ENCODE measurements at regions not wholly inside any gene's neighbourhood (a gene's known extent, or its start where the extent isn't known, plus 50 kb on each side); places are given as distances from the start of the nearest gene placed in this dataset.

DNA sequence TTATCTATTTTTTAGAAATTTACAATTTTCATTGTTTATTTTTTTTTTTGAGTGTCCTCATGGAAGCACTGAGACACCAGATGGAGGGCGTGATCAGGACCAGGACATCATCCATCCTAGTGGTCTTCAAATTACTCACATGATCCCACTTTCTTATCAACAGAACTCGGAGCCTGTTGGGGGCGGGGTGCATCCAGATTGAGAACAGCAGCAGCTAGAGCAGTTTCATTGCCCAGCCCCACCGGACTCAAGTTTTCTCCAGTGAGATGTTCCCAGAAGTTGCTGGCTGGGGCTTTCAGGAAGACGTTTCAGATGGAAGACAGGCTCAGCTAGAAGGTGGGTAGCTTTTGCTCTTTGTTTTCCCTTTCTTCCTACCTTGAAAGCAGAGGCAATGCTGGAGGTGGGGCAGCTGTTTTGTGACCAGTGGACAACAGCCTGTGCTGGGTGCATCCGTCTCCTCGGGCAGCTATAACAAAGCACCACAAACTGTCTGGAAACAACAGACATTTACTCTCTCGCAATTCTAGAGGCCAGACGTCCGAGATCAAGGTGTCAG is 562.1 kb downstream of the TBC1D22A start:
- H4K20me1 ChIP-seq (ENCODE audit: insufficient read depth) = no peaks in the 10 kb centered on the region

More for the DNA sequence above, 562.1 kb downstream of the TBC1D22A start:
- Histone ChIP-seq H3K9me2 (ENCODE audit: insufficient read depth) (no peaks in the 10 kb centered on the region), H2AFZ (ENCODE audit: low read depth, low read length, poor library complexity, severe bottlenecking) (no peak overlapping the region), H3K27me3 (ENCODE audit: insufficient read depth, low read length) (no peaks in the 10 kb centered on the region), H3K9ac (ENCODE audit: low read length) (no peak overlapping the region), H3K4me2 (ENCODE audit: low read length) (no peak overlapping the region), H3K4me3 (replicated peaks in 1 of 2; ENCODE audit: low read depth in 1 of 2, low read length in 2 of 2) (no peak overlapping the region), H3K79me2 (ENCODE audit: insufficient read depth, low read length) (no peaks in the 10 kb centered on the region), H3K36me3 (ENCODE audit: control insufficient read depth in 1 of 2, insufficient read depth in 2 of 2, low read length in 2 of 2) (no peaks in the 10 kb centered on the region), H3K9me3 (ENCODE audit: control insufficient read depth in 1 of 2, insufficient read depth in 1 of 2, low read depth in 1 of 2, low read length in 2 of 2) (peaks cover 0 to 13% of the 10 kb centered on the region in 2 experiments; a peak in 1 of 4 replicates), H3K27ac (ENCODE audit: low read depth, low read length) (no peak overlapping the region), H3K4me1 (ENCODE audit: control insufficient read depth in 1 of 2, insufficient read depth in 2 of 2, low read length in 2 of 2) (peaks cover 16 to 28% of the 10 kb centered on the region in 2 experiments)
- CTCF ChIA-PET = no interaction called here
- POLR2A ChIA-PET = no interaction called here
- RAD21 ChIA-PET (ENCODE audit: low non-redundant PET in 1 of 2, low total read pairs in 2 of 2, uncharacterized antibody in 2 of 2, unreplicated experiment in 2 of 2) = no interaction called here
- ATAC-seq (no peak), DNase-seq (ENCODE audit: low read depth, low spot score) (no peak)
- no TSS peak for BruUV-seq (replicated peaks)
- TF ChIP-seq TCF7L2 (IDR thresholded peaks at IDR 0.05; ENCODE audit: borderline replicate concordance, extremely low read depth, insufficient read depth, insufficient read length) = no peak
- TF ChIP-seq RAD21 (IDR thresholded peaks at IDR 0.05; ENCODE audit: low read depth) = no peak
- TF ChIP-seq JUND (IDR thresholded peaks at IDR 0.05) = no peak
- no peak for TF ChIP-seq SP1 (IDR thresholded peaks at IDR 0.05; ENCODE audit: low read depth)
- no peak for TF ChIP-seq EZH2phosphoT487 (IDR thresholded peaks at IDR 0.05; ENCODE audit: borderline replicate concordance)
- TF ChIP-seq ELF1 (IDR thresholded peaks at IDR 0.05; ENCODE audit: borderline replicate concordance, low read depth) = no peak
- no peak for TF ChIP-seq SRF (IDR thresholded peaks at IDR 0.05; ENCODE audit: low read depth)
- no peak for TF ChIP-seq EGR1 (IDR thresholded peaks at IDR 0.05; ENCODE audit: low read depth)
- no peak for TF ChIP-seq YY1 (IDR thresholded peaks at IDR 0.05; ENCODE audit: extremely low read depth, insufficient replicate concordance, low read depth, low read length)
- TF ChIP-seq, protein P1, sequence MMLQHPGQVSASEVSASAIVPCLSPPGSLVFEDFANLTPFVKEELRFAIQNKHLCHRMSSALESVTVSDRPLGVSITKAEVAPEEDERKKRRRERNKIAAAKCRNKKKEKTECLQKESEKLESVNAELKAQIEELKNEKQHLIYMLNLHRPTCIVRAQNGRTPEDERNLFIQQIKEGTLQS (IDR thresholded peaks at IDR 0.05) = no peak
- no peak for TF ChIP-seq CEBPB (IDR thresholded peaks at IDR 0.05; ENCODE audit: low read depth)
- TF ChIP-seq, protein P2, sequence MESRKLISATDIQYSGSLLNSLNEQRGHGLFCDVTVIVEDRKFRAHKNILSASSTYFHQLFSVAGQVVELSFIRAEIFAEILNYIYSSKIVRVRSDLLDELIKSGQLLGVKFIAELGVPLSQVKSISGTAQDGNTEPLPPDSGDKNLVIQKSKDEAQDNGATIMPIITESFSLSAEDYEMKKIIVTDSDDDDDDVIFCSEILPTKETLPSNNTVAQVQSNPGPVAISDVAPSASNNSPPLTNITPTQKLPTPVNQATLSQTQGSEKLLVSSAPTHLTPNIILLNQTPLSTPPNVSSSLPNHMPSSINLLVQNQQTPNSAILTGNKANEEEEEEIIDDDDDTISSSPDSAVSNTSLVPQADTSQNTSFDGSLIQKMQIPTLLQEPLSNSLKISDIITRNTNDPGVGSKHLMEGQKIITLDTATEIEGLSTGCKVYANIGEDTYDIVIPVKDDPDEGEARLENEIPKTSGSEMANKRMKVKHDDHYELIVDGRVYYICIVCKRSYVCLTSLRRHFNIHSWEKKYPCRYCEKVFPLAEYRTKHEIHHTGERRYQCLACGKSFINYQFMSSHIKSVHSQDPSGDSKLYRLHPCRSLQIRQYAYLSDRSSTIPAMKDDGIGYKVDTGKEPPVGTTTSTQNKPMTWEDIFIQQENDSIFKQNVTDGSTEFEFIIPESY (IDR thresholded peaks at IDR 0.05; ENCODE audit: extremely low read depth, insufficient replicate concordance, low read length) = no peak
- TF ChIP-seq ZNF274 (IDR thresholded peaks at IDR 0.05; ENCODE audit: low read depth, low read length) = no peak
- TF ChIP-seq POLR2A (IDR thresholded peaks at IDR 0.05; ENCODE audit: borderline replicate concordance, extremely low read depth, insufficient read depth, insufficient read length) = no peak
- intact Hi-C loops (cut with micrococcal nuclease) = no loop called here
